Inflammatory macrophage treated with lipopolysaccharide for 4 hours (primary cell): ENCODE measurements at regions not wholly inside any gene's neighbourhood (a gene's known extent, or its start where the extent isn't known, plus 50 kb on each side); places are given as distances from the start of the nearest gene placed in this dataset.
"Not testable (repeated sequence)": the region's sequence is repeated elsewhere in the genome, so short reads cannot be mapped to it uniquely, and the experiment has no call there.

Source experiments
- DNase-seq: peaks from one replicate; pipeline ENCODE4 v3.0.0-alpha.2; 2020

- DNase-seq: no peak
Observed at GRCh38 chr13:74266861-74267260, 132.7 kb upstream of the KLF12 start.

- DNase-seq: no peak
Observed at GRCh38 chr13:74266309-74266708, 132.1 kb upstream of the KLF12 start.

GRCh38 chr13:74264333-74264732 is 130.1 kb upstream of the KLF12 start:
- no peak for DNase-seq

GRCh38 chr13:74260420-74260819 is 126.2 kb upstream of the KLF12 start:
- DNase-seq: not testable (repeated sequence)

GRCh38 chr13:74259641-74260040 is 125.4 kb upstream of the KLF12 start:
- no peak for DNase-seq

- no peak for DNase-seq
Observed at GRCh38 chr13:74258961-74259360, 124.8 kb upstream of the KLF12 start.

GRCh38 chr13:74256969-74257368 is 122.8 kb upstream of the KLF12 start:
- DNase-seq: no peak

- no peak for DNase-seq
Observed at GRCh38 chr13:74253161-74253560, 119.0 kb upstream of the KLF12 start.

GRCh38 chr13:74251778-74252519 is 117.7 kb upstream of the KLF12 start:
- no peak for DNase-seq

- no peak for DNase-seq
Observed at GRCh38 chr13:74250738-74251190, 116.6 kb upstream of the KLF12 start.

GRCh38 chr13:74248477-74248876 is 114.3 kb upstream of the KLF12 start:
- DNase-seq: no peak

- DNase-seq: no peak
Observed at GRCh38 chr13:74246487-74246886, 112.3 kb upstream of the KLF12 start.

GRCh38 chr13:74243637-74244526 is 109.7 kb upstream of the KLF12 start:
- DNase-seq: no peak

- DNase-seq: not testable (repeated sequence)
Observed at GRCh38 chr13:74241343-74241742, 107.1 kb upstream of the KLF12 start.

- no peak for DNase-seq
Observed at GRCh38 chr13:74230984-74231501, 96.8 kb upstream of the KLF12 start.

GRCh38 chr13:74229242-74229641 is 95.0 kb upstream of the KLF12 start:
- no peak for DNase-seq

- no peak for DNase-seq
Observed at GRCh38 chr13:74227476-74228158, 93.4 kb upstream of the KLF12 start.

GRCh38 chr13:74226791-74227475 is 92.7 kb upstream of the KLF12 start:
- DNase-seq: no peak

- no peak for DNase-seq
Observed at GRCh38 chr13:74221752-74222151, 87.5 kb upstream of the KLF12 start.

GRCh38 chr13:74219566-74219965 is 85.4 kb upstream of the KLF12 start:
- DNase-seq: no peak

- DNase-seq: no peak
Observed at GRCh38 chr13:74218291-74218690, 84.1 kb upstream of the KLF12 start.

GRCh38 chr13:74217811-74218210 is 83.6 kb upstream of the KLF12 start:
- no peak for DNase-seq

GRCh38 chr13:74215420-74215819 is 81.2 kb upstream of the KLF12 start:
- no peak for DNase-seq
